Natural killer cell (primary cell): ENCODE measurements at regions not wholly inside any gene's neighbourhood (a gene's known extent, or its start where the extent isn't known, plus 50 kb on each side); places are given as distances from the start of the nearest gene placed in this dataset.

ENCODE experiments used
- ATAC-seq, 3 donors: fragments of 150-1000 bp in 2 of 3; fragments of 200-7000 bp in 1 of 3; cut with Tn5 transposase; 1 replicate in 1 of 3; 2 replicates in 2 of 3; pipeline ENCODE4 v1.10.0; 2021; ENCODE audit warnings: mild to moderate bottlenecking in 2 of 3, moderate library complexity in 2 of 3
- DNase-seq, 2 donors: peaks; one replicate each; pipeline versions ENCODE4 v3.0.0 to v3.0.0-alpha.2; 2013 to 2021; ENCODE audit warnings: mixed read lengths in 1 of 2
- H3K27ac ChIP-seq: one replicate; pipeline ENCODE4 v1.5.1; 2013; ENCODE audit warnings: mild to moderate bottlenecking, low read length
- H3K27me3 ChIP-seq: one replicate; pipeline ENCODE4 v1.6.1; 2013; ENCODE audit warnings: low read length; ENCODE audit not compliant: control insufficient read depth, insufficient read depth
- H3K36me3 ChIP-seq: one replicate; pipeline ENCODE4 v1.6.1; 2013; ENCODE audit warnings: low read length; ENCODE audit not compliant: control insufficient read depth, insufficient read depth
- H3K4me1 ChIP-seq: one replicate; pipeline ENCODE4 v1.6.1; 2013; ENCODE audit warnings: low read length; ENCODE audit not compliant: control insufficient read depth, insufficient read depth
- H3K4me3 ChIP-seq: one replicate; pipeline ENCODE4 v1.5.1; 2013; ENCODE audit warnings: low read length
- H3K9me3 ChIP-seq: one replicate; pipeline ENCODE4 v1.6.1; 2013; ENCODE audit warnings: low read length; ENCODE audit not compliant: control insufficient read depth, insufficient read depth
- H3K27ac Mint-ChIP-seq, 2 donors: one replicate each; pipeline ENCODE4 v1.8.0; 2022; ENCODE audit warnings: mild to moderate bottlenecking in 2 of 2, mixed read lengths in 2 of 2, moderate library complexity in 1 of 2
- H3K27me3 Mint-ChIP-seq, 2 donors: one replicate each; pipeline ENCODE4 v1.8.0; 2022; ENCODE audit warnings: low read depth in 2 of 2, mixed read lengths in 2 of 2
- H3K36me3 Mint-ChIP-seq: one replicate; pipeline ENCODE4 v1.8.0; 2022; ENCODE audit warnings: mixed read lengths
- H3K4me1 Mint-ChIP-seq, 2 donors: one replicate each; pipeline ENCODE4 v1.8.0; 2022; ENCODE audit warnings: mixed read lengths in 2 of 2
- H3K4me3 Mint-ChIP-seq: one replicate; pipeline ENCODE4 v1.8.0; 2022; ENCODE audit warnings: mild to moderate bottlenecking, moderate library complexity, mixed read lengths
- H3K9me3 Mint-ChIP-seq, 2 donors: one replicate each; pipeline ENCODE4 v1.8.0; 2022; ENCODE audit warnings: mixed read lengths in 2 of 2
- CTCF ChIP-seq: fragments of 200-600 bp; IDR thresholded peaks from one replicate; pipeline ENCODE4 v1.8.0; 2022; ENCODE audit warnings: antibody characterized with exemption
- WGBS: methylation state at CpG from one replicate; pipeline ENCODE4 v1.1.7; 2013; ENCODE audit warnings: missing lambda C conversion rate; ENCODE audit not compliant: insufficient coverage; 5-methylcytosine and 5-hydroxymethylcytosine counted together
- intact Hi-C: fragments of 100-400 bp; cut with micrococcal nuclease; formaldehyde crosslinking; loops from one replicate; pipeline ENCODE4 v1.14.2; 2022

- Histone ChIP-seq H3K27me3 (no peaks in the 10 kb centered on the region), H3K9me3 (no peaks in the 10 kb centered on the region), H3K36me3 (no peaks in the 10 kb centered on the region), H3K4me1 (no peaks in the 10 kb centered on the region), H3K27ac (no peak overlapping the region), H3K4me3 (no peak overlapping the region)
- H3K4me3 Mint-ChIP-seq = no peak overlapping the region
- H3K27ac Mint-ChIP-seq = no peak overlapping the region
- 50% methylated on average over 1 of the region's 1 CpG for WGBS
- H3K4me1 Mint-ChIP-seq = peaks cover 20 to 27% of the 10 kb centered on the region in 2 donors
- H3K9me3 Mint-ChIP-seq = no peaks in the 10 kb centered on the region
- H3K27me3 Mint-ChIP-seq = no peaks in the 10 kb centered on the region
- intact Hi-C loops = no loop called here
- DNase-seq (no peak), ATAC-seq (no peak)
- TF ChIP-seq CTCF = no peak
- H3K36me3 Mint-ChIP-seq = no peaks in the 10 kb centered on the region
Observed at GRCh38 chr4:74625981-74626380, 168.3 kb downstream of the BTC start.

GRCh38 chr4:74627093-74627492 is 167.2 kb downstream of the BTC start:
- Histone ChIP-seq H3K4me3 (no peak overlapping the region), H3K27ac (no peak overlapping the region), H3K9me3 (no peaks in the 10 kb centered on the region), H3K36me3 (no peaks in the 10 kb centered on the region), H3K27me3 (no peaks in the 10 kb centered on the region), H3K4me1 (no peaks in the 10 kb centered on the region)
- no peak for DNase-seq
- no peak overlapping the region for H3K27ac Mint-ChIP-seq
- peaks cover 20 to 27% of the 10 kb centered on the region in 2 donors for H3K4me1 Mint-ChIP-seq
- H3K36me3 Mint-ChIP-seq = no peaks in the 10 kb centered on the region
- no peak for ATAC-seq
- no peak for TF ChIP-seq CTCF
- H3K4me3 Mint-ChIP-seq = no peak overlapping the region
- intact Hi-C loops = no loop called here
- WGBS = 87% methylated on average over 3 of the region's 4 CpGs
- no peaks in the 10 kb centered on the region for H3K27me3 Mint-ChIP-seq
- no peaks in the 10 kb centered on the region for H3K9me3 Mint-ChIP-seq

GRCh38 chr4:74627504-74627903 is 166.8 kb downstream of the BTC start:
- Mint-ChIP-seq H3K4me1 (peaks cover 20 to 28% of the 10 kb centered on the region in 2 donors), H3K36me3 (no peaks in the 10 kb centered on the region), H3K9me3 (no peaks in the 10 kb centered on the region), H3K4me3 (no peak overlapping the region), H3K27ac (no peak overlapping the region), H3K27me3 (no peaks in the 10 kb centered on the region)
- no peak for ATAC-seq
- no peak overlapping the region for H3K4me3 ChIP-seq
- no peaks in the 10 kb centered on the region for H3K36me3 ChIP-seq
- WGBS = 90% methylated on average over 4 of the region's 4 CpGs
- H3K27ac ChIP-seq = no peak overlapping the region
- no peaks in the 10 kb centered on the region for H3K27me3 ChIP-seq
- intact Hi-C loops = no loop called here
- H3K9me3 ChIP-seq = no peaks in the 10 kb centered on the region
- no peak for TF ChIP-seq CTCF
- no peaks in the 10 kb centered on the region for H3K4me1 ChIP-seq
- DNase-seq = no peak

- no peaks in the 10 kb centered on the region for H3K36me3 Mint-ChIP-seq
- ATAC-seq = no peak
- H3K9me3 Mint-ChIP-seq = no peaks in the 10 kb centered on the region
- H3K27me3 Mint-ChIP-seq = peaks cover 2 to 9% of the 10 kb centered on the region in 2 donors
- H3K36me3 ChIP-seq = no peaks in the 10 kb centered on the region
- H3K4me1 ChIP-seq = no peaks in the 10 kb centered on the region
- H3K4me3 ChIP-seq = no peak overlapping the region
- no peak overlapping the region for H3K27ac ChIP-seq
- no peak overlapping the region for H3K27ac Mint-ChIP-seq
- H3K4me1 Mint-ChIP-seq = peaks cover 22 to 33% of the 10 kb centered on the region in 2 donors
- H3K4me3 Mint-ChIP-seq = no peak overlapping the region
- no peak for DNase-seq
- WGBS = 64% methylated on average over 4 of the region's 6 CpGs
- intact Hi-C loops = no loop called here
- H3K9me3 ChIP-seq = no peaks in the 10 kb centered on the region
- TF ChIP-seq CTCF = no peak
- no peaks in the 10 kb centered on the region for H3K27me3 ChIP-seq
Observed at GRCh38 chr4:74628852-74629620, 165.3 kb downstream of the BTC start.
